IMR-90 (cell line): ENCODE measurements at regions not wholly inside any gene's neighbourhood (a gene's known extent, or its start where the extent isn't known, plus 50 kb on each side); places are given as distances from the start of the nearest gene placed in this dataset.

Experiments
- ATAC-seq: fragments of 200-7000 bp; cut with Tn5 transposase; 2 replicates; pipeline ENCODE4 v1.9.1; 2020; ENCODE audit warnings: low read depth, mild to moderate bottlenecking, moderate library complexity
- BruUV-seq: library from RNA; stranded (reverse); fragments of 400-500 nt; replicated peaks from 2 replicates; lab custom pipeline; 2021; lab: Mats Ljungman, UMichigan
- CTCF ChIA-PET: fragments of 300-600 bp; formaldehyde crosslinking; extraction: SDS; loops from one replicate; lab custom pipeline; 2021; ENCODE audit warnings: antibody characterized with exemption; lab: Yijun Ruan, JAX
- POLR2A ChIA-PET: fragments of 300-600 bp; sonication (Branson Sonifier 250); formaldehyde crosslinking; loops from one replicate; lab custom pipeline; 2022; ENCODE audit warnings: antibody characterized with exemption; ENCODE audit not compliant: unreplicated experiment; lab: Charles Lee
- DNase-seq: peaks from one replicate; pipeline ENCODE4 v3.0.0; 2013
- H2AFZ ChIP-seq: replicated peaks from 2 replicates; pipeline ENCODE3; 2013; ENCODE audit warnings: low read length, mild to moderate bottlenecking; ENCODE audit not compliant: poor library complexity
- H2AK5ac ChIP-seq: 2 replicates; pipeline ENCODE4 v1.6.1; 2013; ENCODE audit warnings: low read depth, low read length, inconsistent platforms
- H2AK9ac ChIP-seq: replicated peaks from 2 replicates; pipeline ENCODE3; 2013; ENCODE audit warnings: mild to moderate bottlenecking, low read depth, low read length, moderate library complexity; ENCODE audit not compliant: poor library complexity
- H2BK120ac ChIP-seq: 2 replicates; pipeline ENCODE4 v1.6.1; 2013; ENCODE audit warnings: low read depth, low read length, inconsistent platforms
- H2BK15ac ChIP-seq: 3 replicates; pipeline ENCODE4 v1.6.1; 2013; ENCODE audit warnings: low read depth, low read length, inconsistent platforms
- H2BK20ac ChIP-seq: 2 replicates; pipeline ENCODE4 v1.6.1; 2013; ENCODE audit warnings: low read depth, mild to moderate bottlenecking, inconsistent platforms, low read length, moderate library complexity
- H2BK5ac ChIP-seq: 2 replicates; pipeline ENCODE4 v1.6.1; 2013; ENCODE audit warnings: mild to moderate bottlenecking, low read depth, low read length, inconsistent platforms; ENCODE audit not compliant: poor library complexity, severe bottlenecking
- H3K14ac ChIP-seq: replicated peaks from 2 replicates; pipeline ENCODE4 v1.6.1; 2013; ENCODE audit warnings: low read depth, low read length, inconsistent platforms
- H3K18ac ChIP-seq: 2 replicates; pipeline ENCODE4 v1.6.1; 2013; ENCODE audit warnings: low read depth, low read length, control low read depth
- H3K23ac ChIP-seq: 2 replicates; pipeline ENCODE4 v1.6.1; 2013; ENCODE audit warnings: low read depth, low read length, inconsistent platforms
- H3K27ac ChIP-seq: 2 replicates; pipeline ENCODE4 v1.5.1; 2013; ENCODE audit warnings: mild to moderate bottlenecking, control low read depth, low read length; ENCODE audit not compliant: insufficient read depth
- H3K27me3 ChIP-seq: 2 replicates; pipeline ENCODE4 v1.6.1; 2013; ENCODE audit warnings: low read length; ENCODE audit not compliant: control insufficient read depth, insufficient read depth
- H3K36me3 ChIP-seq: 2 replicates; pipeline ENCODE4 v1.6.1; 2013; ENCODE audit warnings: low read length, mixed read lengths; ENCODE audit not compliant: control insufficient read depth, insufficient read depth
- H3K4ac ChIP-seq: 2 replicates; pipeline ENCODE4 v1.6.1; 2013; ENCODE audit warnings: low read depth, low read length, inconsistent platforms
- H3K4me1 ChIP-seq: 2 replicates; pipeline ENCODE4 v1.6.1; 2013; ENCODE audit warnings: low read length, mixed read lengths; ENCODE audit not compliant: control insufficient read depth, insufficient read depth
- H3K4me2 ChIP-seq: 2 replicates; pipeline ENCODE4 v1.6.1; 2013; ENCODE audit warnings: low read depth, mild to moderate bottlenecking, control low read depth, low read length, moderate library complexity
- H3K4me3 ChIP-seq: 2 replicates; pipeline ENCODE4 v1.5.1; 2013; ENCODE audit warnings: low read depth, mild to moderate bottlenecking, control low read depth, low read length, moderate library complexity; ENCODE audit not compliant: insufficient read depth
- H3K56ac ChIP-seq: 2 replicates; pipeline ENCODE4 v1.6.1; 2013; ENCODE audit warnings: low read length, inconsistent platforms; ENCODE audit not compliant: insufficient read depth; ENCODE audit errors: extremely low read depth
- H3K79me1 ChIP-seq, 2 experiments: 2 replicates each; pipeline ENCODE4 v1.6.1; 2013; ENCODE audit warnings: low read length in 2 of 2, inconsistent platforms in 1 of 2, low read depth in 1 of 2
- H3K9ac ChIP-seq: 2 replicates; pipeline ENCODE4 v1.6.1; 2013; ENCODE audit warnings: low read depth, low read length, control low read depth
- H3K9me1 ChIP-seq: 2 replicates; pipeline ENCODE4 v1.6.1; 2013; ENCODE audit warnings: low read length, inconsistent platforms; ENCODE audit not compliant: insufficient read depth
- H3K9me3 ChIP-seq: 2 replicates; pipeline ENCODE4 v1.6.1; 2013; ENCODE audit warnings: low read length; ENCODE audit not compliant: control insufficient read depth, insufficient read depth
- H4K20me1 ChIP-seq: 2 replicates; pipeline ENCODE4 v1.6.1; 2013; ENCODE audit warnings: low read length, inconsistent platforms; ENCODE audit not compliant: insufficient read depth
- H4K5ac ChIP-seq: 2 replicates; pipeline ENCODE4 v1.6.1; 2013; ENCODE audit warnings: mild to moderate bottlenecking, low read depth, low read length, control low read depth
- H4K8ac ChIP-seq, 2 experiments: 2 replicates each; pipeline ENCODE4 v1.6.1; 2013; ENCODE audit warnings: low read depth in 2 of 2, low read length in 2 of 2, control low read depth in 1 of 2, inconsistent platforms in 1 of 2
- H4K91ac ChIP-seq: 2 replicates; pipeline ENCODE4 v1.6.1; 2013; ENCODE audit warnings: low read depth, low read length, inconsistent platforms; ENCODE audit not compliant: insufficient read depth
- BHLHE40 ChIP-seq: fragments of 150-350 bp; IDR thresholded peaks from 2 replicates; pipeline ENCODE4 v1.6.1; 2016; ENCODE audit warnings: mild to moderate bottlenecking, low read depth, low read length
- CEBPB ChIP-seq: IDR thresholded peaks from 2 replicates; pipeline ENCODE4 v1.6.1; 2012; ENCODE audit warnings: low read depth, low read length, improper control_type of control experiment
- CHD1 ChIP-seq: IDR thresholded peaks from 2 replicates; pipeline ENCODE4 v1.6.1; 2012; ENCODE audit warnings: low read depth, low read length, improper control_type of control experiment
- CTCF ChIP-seq: conservative IDR thresholded peaks from 2 replicates; pipeline ENCODE4 v1.5.1; 2012; ENCODE audit warnings: mild to moderate bottlenecking, low read depth, low read length, improper control_type of control experiment
- FOS ChIP-seq: fragments of 150-350 bp; IDR thresholded peaks from 2 replicates; pipeline ENCODE4 v1.6.1; 2016; ENCODE audit warnings: low read depth, low read length
- MAFK ChIP-seq: IDR thresholded peaks from 2 replicates; pipeline ENCODE4 v1.6.1; 2012; ENCODE audit warnings: low read depth, low read length, improper control_type of control experiment
- MAZ ChIP-seq: IDR thresholded peaks from 2 replicates; pipeline ENCODE4 v1.6.1; 2012; ENCODE audit warnings: low read depth, mild to moderate bottlenecking, low read length, improper control_type of control experiment, moderate library complexity, borderline replicate concordance
- MXI1 ChIP-seq: IDR thresholded peaks from 2 replicates; pipeline ENCODE4 v1.6.1; 2012; ENCODE audit warnings: low read depth, mild to moderate bottlenecking, low read length, moderate library complexity, borderline replicate concordance
- NFE2L2 ChIP-seq: fragments of 150-350 bp; IDR thresholded peaks from 2 replicates; pipeline ENCODE4 v1.6.1; 2016; ENCODE audit warnings: low read depth, mild to moderate bottlenecking, low read length
- POLR2A ChIP-seq: IDR thresholded peaks from 2 replicates; pipeline ENCODE4 v1.6.1; 2012; ENCODE audit warnings: mild to moderate bottlenecking, low read depth, low read length
- RAD21 ChIP-seq: IDR thresholded peaks from 2 replicates; pipeline ENCODE4 v1.6.1; 2012; ENCODE audit warnings: low read length, improper control_type of control experiment
- RCOR1 ChIP-seq: IDR thresholded peaks from 2 replicates; pipeline ENCODE4 v1.6.1; 2012; ENCODE audit warnings: mild to moderate bottlenecking, low read length, improper control_type of control experiment; ENCODE audit not compliant: insufficient replicate concordance
- RFX5 ChIP-seq: IDR thresholded peaks from 2 replicates; pipeline ENCODE4 v1.8.0; 2012; ENCODE audit warnings: low read depth, mild to moderate bottlenecking, low read length, moderate library complexity
- SMC3 ChIP-seq: fragments of 150-350 bp; IDR thresholded peaks from 2 replicates; pipeline ENCODE4 v1.6.1; 2016; ENCODE audit warnings: low read depth, mild to moderate bottlenecking, antibody characterized with exemption, low read length, moderate library complexity
- WGBS, 2 experiments: methylation state at CpG; one replicate each; pipeline versions ENCODE4 v1.1.5 to v1.1.7; 2013; ENCODE audit warnings: missing lambda C conversion rate in 2 of 2; ENCODE audit not compliant: insufficient read length in 1 of 2; ENCODE audit errors: extremely low coverage in 2 of 2; 5-methylcytosine and 5-hydroxymethylcytosine counted together
- dilution Hi-C: fragments of 300-500 bp; cut with HindIII; formaldehyde crosslinking; loops from one replicate; pipeline ENCODE4 v1.14.3; 2018; ENCODE audit warnings: low sequenced_read_pairs; ENCODE audit not compliant: unreplicated experiment
- in situ Hi-C: fragments of 300-500 bp; cut with MboI; formaldehyde crosslinking; loops from 3 replicates; pipeline ENCODE4 v1.14.3; 2019; ENCODE audit warnings: low sequenced_read_pairs, inconsistent platforms, mixed read lengths
- intact Hi-C: fragments of 100-400 bp; cut with micrococcal nuclease; formaldehyde crosslinking; loops from 2 replicates; pipeline ENCODE4 v1.10.0; 2022
- TF ChIP-seq, protein P1 (sequence below): fragments of 150-350 bp; IDR thresholded peaks from 2 replicates; pipeline ENCODE4 v1.6.1; 2017; ENCODE audit warnings: mild to moderate bottlenecking, antibody characterized with exemption, low read length, low read depth
- TF ChIP-seq, protein P2 (sequence below): fragments of 150-350 bp; IDR thresholded peaks from 2 replicates; pipeline ENCODE4 v1.6.1; 2016; ENCODE audit warnings: low read depth, mild to moderate bottlenecking, low read length, moderate library complexity, borderline replicate concordance

DNA sequence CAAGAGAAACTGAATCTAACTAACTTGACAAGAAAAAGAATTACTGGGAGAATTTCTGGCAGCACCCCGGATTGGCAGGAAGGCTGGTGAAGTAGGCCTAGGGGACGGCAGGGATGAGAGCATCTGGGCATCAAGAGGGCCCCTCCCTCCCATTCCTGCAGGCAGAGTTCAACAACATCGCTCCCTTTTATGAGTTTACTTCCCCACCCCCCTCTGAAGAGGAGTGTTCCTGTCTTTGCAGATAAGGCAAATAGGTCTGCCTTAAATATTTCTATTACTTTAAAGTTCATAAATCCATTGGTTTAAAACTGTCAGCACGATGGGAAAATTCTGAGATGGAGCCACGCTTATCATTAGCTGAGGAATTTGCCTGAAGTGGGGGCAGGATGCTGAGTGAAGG, 168.7 kb downstream of the TBX5 start:
- H2AK9ac ChIP-seq, result no peak overlapping the region
- H3K27me3 ChIP-seq, result peaks cover 5% of the 10 kb centered on the region
- H3K9me1 ChIP-seq, result no peaks in the 10 kb centered on the region
- no peak overlapping the region for H3K27ac ChIP-seq
- H3K4ac ChIP-seq, result no peak overlapping the region
- ChIA-PET POLR2A (no interaction called here), CTCF (no interaction called here)
- no peak overlapping the region for H2BK5ac ChIP-seq
- H4K20me1 ChIP-seq, result no peaks in the 10 kb centered on the region
- H2BK20ac ChIP-seq, result no peak overlapping the region
- ATAC-seq (no peak), DNase-seq (no peak)
- TF ChIP-seq, protein P1, sequence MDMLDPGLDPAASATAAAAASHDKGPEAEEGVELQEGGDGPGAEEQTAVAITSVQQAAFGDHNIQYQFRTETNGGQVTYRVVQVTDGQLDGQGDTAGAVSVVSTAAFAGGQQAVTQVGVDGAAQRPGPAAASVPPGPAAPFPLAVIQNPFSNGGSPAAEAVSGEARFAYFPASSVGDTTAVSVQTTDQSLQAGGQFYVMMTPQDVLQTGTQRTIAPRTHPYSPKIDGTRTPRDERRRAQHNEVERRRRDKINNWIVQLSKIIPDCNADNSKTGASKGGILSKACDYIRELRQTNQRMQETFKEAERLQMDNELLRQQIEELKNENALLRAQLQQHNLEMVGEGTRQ, result no peak
- TF ChIP-seq, protein P2, sequence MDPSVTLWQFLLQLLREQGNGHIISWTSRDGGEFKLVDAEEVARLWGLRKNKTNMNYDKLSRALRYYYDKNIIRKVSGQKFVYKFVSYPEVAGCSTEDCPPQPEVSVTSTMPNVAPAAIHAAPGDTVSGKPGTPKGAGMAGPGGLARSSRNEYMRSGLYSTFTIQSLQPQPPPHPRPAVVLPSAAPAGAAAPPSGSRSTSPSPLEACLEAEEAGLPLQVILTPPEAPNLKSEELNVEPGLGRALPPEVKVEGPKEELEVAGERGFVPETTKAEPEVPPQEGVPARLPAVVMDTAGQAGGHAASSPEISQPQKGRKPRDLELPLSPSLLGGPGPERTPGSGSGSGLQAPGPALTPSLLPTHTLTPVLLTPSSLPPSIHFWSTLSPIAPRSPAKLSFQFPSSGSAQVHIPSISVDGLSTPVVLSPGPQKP, result no peak
- TF ChIP-seq RFX5 (no peak), CEBPB (no peak), SMC3 (no peak), RCOR1 (no peak), MAZ (no peak), CHD1 (no peak), RAD21 (no peak), MAFK (no peak), CTCF (no peak), NFE2L2 (no peak), POLR2A (no peak), BHLHE40 (no peak), MXI1 (no peak), FOS (no peak)
- intact Hi-C loops (no loop called here), dilution Hi-C loops (no loop called here), in situ Hi-C loops (no loop called here)
- no CpG with 5 or more reads among the region's 5 CpGs for WGBS, 2 experiments
- H3K36me3 ChIP-seq, result no peaks in the 10 kb centered on the region
- no TSS peak for BruUV-seq
- H3K4me1 ChIP-seq, result no peaks in the 10 kb centered on the region
- no peak overlapping the region for H2BK120ac ChIP-seq
- no peaks in the 10 kb centered on the region; the same call in 1 of the 2 replicates for H3K9me3 ChIP-seq
- H3K18ac ChIP-seq, result no peak overlapping the region
- no peak overlapping the region for H3K56ac ChIP-seq
- no peak overlapping the region for H3K23ac ChIP-seq
- H3K9ac ChIP-seq, result no peak overlapping the region
- H3K4me3 ChIP-seq, result no peak overlapping the region
- H4K8ac ChIP-seq, result no peak overlapping the region
- no peaks in the 10 kb centered on the region for H3K79me1 ChIP-seq
- H4K5ac ChIP-seq, result no peak overlapping the region
- H4K91ac ChIP-seq, result no peak overlapping the region
- H3K4me2 ChIP-seq, result no peak overlapping the region
- H2AFZ ChIP-seq, result no peak overlapping the region
- H2AK5ac ChIP-seq, result no peak overlapping the region
- no peak overlapping the region for H3K14ac ChIP-seq
- no peak overlapping the region for H2BK15ac ChIP-seq
